OCI-LY3 (cell line): ENCODE measurements at regions not wholly inside any gene's neighbourhood (a gene's known extent, or its start where the extent isn't known, plus 50 kb on each side); places are given as distances from the start of the nearest gene placed in this dataset.

Experiments
- CTCF ChIP-seq: fragments of 200-600, 300-600 bp; sonication (generic); IDR thresholded peaks from 2 replicates; pipeline ENCODE4 v1.5.1; 2014; ENCODE audit warnings: antibody characterized with exemption, low read length, low read depth
- EZH2phosphoT487 ChIP-seq: fragments of 200-600 bp; shearing (Covaris generic); IDR thresholded peaks from 2 replicates; pipeline ENCODE4 v1.6.1; 2018; ENCODE audit warnings: antibody characterized with exemption, mixed run types, low read depth

GRCh38 chr5:56454219-56454862, 221.2 kb upstream of the ANKRD55 start:
- no peak for TF ChIP-seq CTCF
- no peak for TF ChIP-seq EZH2phosphoT487
